Caco-2 (cell line): ENCODE measurements at regions not wholly inside any gene's neighbourhood (a gene's known extent, or its start where the extent isn't known, plus 50 kb on each side); places are given as distances from the start of the nearest gene placed in this dataset.

Experiments used
- BruUV-seq: library from RNA; stranded (reverse); fragments of 400-500 nt; replicated peaks from 2 replicates; lab custom pipeline; 2021; lab: Mats Ljungman, UMichigan
- CTCF ChIA-PET: fragments of 300-600 bp; sonication (Branson Sonifier 250); formaldehyde crosslinking; loops from one replicate; lab custom pipeline; 2022; ENCODE audit warnings: antibody characterized with exemption; lab: Charles Lee
- POLR2A ChIA-PET: fragments of 300-600 bp; sonication (Branson Sonifier 250); formaldehyde crosslinking; loops from one replicate; lab custom pipeline; 2022; ENCODE audit warnings: antibody characterized with exemption; lab: Charles Lee
- DNase-seq, 2 experiments: peaks; one replicate each; pipeline versions ENCODE4 v3.0.0 to v3.0.0-alpha.2; 2020 to 2022
- H3K27me3 ChIP-seq: replicated peaks from 2 replicates; pipeline ENCODE4 v1.6.0; 2011; ENCODE audit warnings: low read length; ENCODE audit not compliant: control insufficient read depth, insufficient read depth
- H3K36me3 ChIP-seq: 2 replicates; pipeline ENCODE4 v1.5.1; 2011; ENCODE audit warnings: low read length; ENCODE audit not compliant: control insufficient read depth, insufficient read depth
- H3K4me1 ChIP-seq: fragments of 250-450 bp; sonication (Bioruptor Pico); 2 replicates; pipeline ENCODE4 v1.5.1; 2020; ENCODE audit warnings: mild to moderate bottlenecking
- H3K4me3 ChIP-seq: 2 replicates; pipeline ENCODE4 v1.5.1; 2011; ENCODE audit warnings: low read depth, mild to moderate bottlenecking, control low read depth, low read length
- H3K9me3 ChIP-seq: fragments of 250-450 bp; sonication (Bioruptor Pico); 2 replicates; pipeline ENCODE4 v1.5.1; 2020; ENCODE audit warnings: mild to moderate bottlenecking, moderate library complexity
- H3K27ac Mint-ChIP-seq: one replicate; pipeline ENCODE4 v1.8.0; 2022; ENCODE audit warnings: mixed read lengths; ENCODE audit not compliant: unreplicated experiment
- H3K27me3 Mint-ChIP-seq: one replicate; pipeline ENCODE4 v1.8.0; 2022; ENCODE audit warnings: mixed read lengths; ENCODE audit not compliant: insufficient read depth, unreplicated experiment
- H3K36me3 Mint-ChIP-seq: one replicate; pipeline ENCODE4 v1.8.0; 2022; ENCODE audit warnings: mild to moderate bottlenecking, mixed read lengths; ENCODE audit not compliant: insufficient read depth, unreplicated experiment
- H3K4me1 Mint-ChIP-seq: one replicate; pipeline ENCODE4 v1.8.0; 2022; ENCODE audit warnings: low read depth, mixed read lengths; ENCODE audit not compliant: unreplicated experiment
- H3K4me3 Mint-ChIP-seq: one replicate; pipeline ENCODE4 v1.8.0; 2022; ENCODE audit warnings: mild to moderate bottlenecking, moderate library complexity, mixed read lengths; ENCODE audit not compliant: unreplicated experiment
- H3K9me3 Mint-ChIP-seq: one replicate; pipeline ENCODE4 v1.8.0; 2022; ENCODE audit warnings: mixed read lengths; ENCODE audit not compliant: unreplicated experiment
- CTCF ChIP-seq, 2 experiments: fragments of 200-600 bp in 1 of 2; IDR thresholded peaks; 1 replicate in 1 of 2; 2 replicates in 1 of 2; pipeline versions ENCODE4 v1.5.1 to v1.8.0; 2011 to 2022; ENCODE audit warnings: antibody characterized with exemption in 1 of 2, control low read depth in 1 of 2, inconsistent platforms in 1 of 2, low read depth in 1 of 2, low read length in 1 of 2, mild to moderate bottlenecking in 1 of 2, moderate library complexity in 1 of 2; ENCODE audit not compliant: insufficient read depth in 1 of 2, severe bottlenecking in 1 of 2, unreplicated experiment in 1 of 2
- intact Hi-C: fragments of 100-400 bp; cut with micrococcal nuclease; formaldehyde crosslinking; loops from one replicate; pipeline ENCODE4 v1.10.0; 2022; ENCODE audit not compliant: unreplicated experiment

- peaks cover 16% of the 10 kb centered on the region for H3K27me3 Mint-ChIP-seq
- no peak overlapping the region for H3K4me3 Mint-ChIP-seq
- no peaks in the 10 kb centered on the region for H3K4me1 ChIP-seq
- BruUV-seq: no TSS peak
- no peak overlapping the region for H3K27ac Mint-ChIP-seq
- intact Hi-C loops: no loop called here
- no peaks in the 10 kb centered on the region for H3K4me1 Mint-ChIP-seq
- no peaks in the 10 kb centered on the region for H3K36me3 ChIP-seq
- H3K9me3 Mint-ChIP-seq: no peaks in the 10 kb centered on the region
- POLR2A ChIA-PET: no interaction called here
- no peak overlapping the region for H3K4me3 ChIP-seq
- CTCF ChIA-PET: no interaction called here
- DNase-seq: no peak
- H3K9me3 ChIP-seq: no peaks in the 10 kb centered on the region
- no peaks in the 10 kb centered on the region for H3K36me3 Mint-ChIP-seq
- no peak for TF ChIP-seq CTCF (IDR thresholded peaks at IDR 0.05; ENCODE audit: insufficient read depth in 1 of 2, low read depth in 1 of 2, low read length in 1 of 2, severe bottlenecking in 1 of 2, unreplicated experiment in 1 of 2)
- H3K27me3 ChIP-seq: no peaks in the 10 kb centered on the region
These were observed 567.2 kb upstream of the ARRDC3 start for GRCh38 chr5:91950328-91950727.

- Histone ChIP-seq H3K36me3 (no peaks in the 10 kb centered on the region), H3K27me3 (no peaks in the 10 kb centered on the region), H3K4me3 (no peak overlapping the region), H3K4me1 (no peaks in the 10 kb centered on the region), H3K9me3 (no peaks in the 10 kb centered on the region)
- Mint-ChIP-seq H3K36me3 (no peaks in the 10 kb centered on the region), H3K4me3 (no peak overlapping the region), H3K27ac (no peak overlapping the region), H3K4me1 (no peaks in the 10 kb centered on the region), H3K9me3 (no peaks in the 10 kb centered on the region), H3K27me3 (peaks cover 13% of the 10 kb centered on the region)
- no peak for TF ChIP-seq CTCF (IDR thresholded peaks at IDR 0.05; ENCODE audit: insufficient read depth in 1 of 2, low read depth in 1 of 2, low read length in 1 of 2, severe bottlenecking in 1 of 2, unreplicated experiment in 1 of 2)
- no TSS peak for BruUV-seq
- intact Hi-C loops: no loop called here
- ChIA-PET POLR2A (no interaction called here), CTCF (no interaction called here)
- DNase-seq: no peak
These were observed 563.8 kb upstream of the ARRDC3 start for GRCh38 chr5:91946870-91947269.

- POLR2A ChIA-PET: no interaction called here
- Mint-ChIP-seq H3K4me1 (peaks cover 9% of the 10 kb centered on the region), H3K27ac (no peak overlapping the region), H3K9me3 (peaks cover 9% of the 10 kb centered on the region), H3K27me3 (no peaks in the 10 kb centered on the region), H3K4me3 (no peak overlapping the region), H3K36me3 (no peaks in the 10 kb centered on the region)
- Histone ChIP-seq H3K9me3 (no peaks in the 10 kb centered on the region), H3K27me3 (no peaks in the 10 kb centered on the region), H3K4me1 (no peaks in the 10 kb centered on the region), H3K4me3 (no peak overlapping the region), H3K36me3 (no peaks in the 10 kb centered on the region)
- CTCF ChIA-PET: no interaction called here
- intact Hi-C loops: no loop called here
- no peak for DNase-seq
- BruUV-seq: no TSS peak
- TF ChIP-seq CTCF (IDR thresholded peaks at IDR 0.05; ENCODE audit: insufficient read depth in 1 of 2, low read depth in 1 of 2, low read length in 1 of 2, severe bottlenecking in 1 of 2, unreplicated experiment in 1 of 2): no peak
These were observed 558.5 kb upstream of the ARRDC3 start for GRCh38 chr5:91941588-91941987.
